ENCODE measurements at regions not wholly inside any gene's neighbourhood (a gene's known extent, or its start where the extent isn't known, plus 50 kb on each side); places are given as distances from the start of the nearest gene placed in this dataset.

- TF ChIP-seq FOXK2 (IDR thresholded peaks at IDR 0.05) (no peak), SP1 (IDR thresholded peaks at IDR 0.05) (no peak), ARNT (IDR thresholded peaks at IDR 0.05) (no peak), BHLHE40 (IDR thresholded peaks at IDR 0.05; ENCODE audit: borderline replicate concordance) (no peak), FOXM1 (IDR thresholded peaks at IDR 0.05; ENCODE audit: borderline replicate concordance) (no peak), FOXA1 (IDR thresholded peaks at IDR 0.05) (no peak), TARDBP (IDR thresholded peaks at IDR 0.05) (no peak), LEF1 (IDR thresholded peaks at IDR 0.05; ENCODE audit: borderline replicate concordance) (no peak), CTBP1 (IDR thresholded peaks at IDR 0.05; ENCODE audit: borderline replicate concordance) (no peak)
These were observed 58.2 kb upstream of the RPH3AL start for GRCh38 chr17:410543-411401.
